Epithelial cell of esophagus (primary cell): ENCODE measurements at regions not wholly inside any gene's neighbourhood (a gene's known extent, or its start where the extent isn't known, plus 50 kb on each side); places are given as distances from the start of the nearest gene placed in this dataset.

Experiments used
- DNase-seq: peaks from one replicate; pipeline ENCODE4 v3.0.0; 2010; ENCODE audit warnings: low read depth
- H3K4me3 ChIP-seq: 2 replicates; pipeline ENCODE4 v1.5.1; 2011; ENCODE audit warnings: mild to moderate bottlenecking, low read length, control low read depth
- TF ChIP-seq, protein P1 (sequence below): IDR thresholded peaks from 2 replicates; pipeline ENCODE4 v1.5.1; 2011; ENCODE audit warnings: low read depth, mild to moderate bottlenecking, low read length, control low read depth, inconsistent platforms; ENCODE audit not compliant: insufficient read depth; ENCODE audit errors: missing control alignments

DNA sequence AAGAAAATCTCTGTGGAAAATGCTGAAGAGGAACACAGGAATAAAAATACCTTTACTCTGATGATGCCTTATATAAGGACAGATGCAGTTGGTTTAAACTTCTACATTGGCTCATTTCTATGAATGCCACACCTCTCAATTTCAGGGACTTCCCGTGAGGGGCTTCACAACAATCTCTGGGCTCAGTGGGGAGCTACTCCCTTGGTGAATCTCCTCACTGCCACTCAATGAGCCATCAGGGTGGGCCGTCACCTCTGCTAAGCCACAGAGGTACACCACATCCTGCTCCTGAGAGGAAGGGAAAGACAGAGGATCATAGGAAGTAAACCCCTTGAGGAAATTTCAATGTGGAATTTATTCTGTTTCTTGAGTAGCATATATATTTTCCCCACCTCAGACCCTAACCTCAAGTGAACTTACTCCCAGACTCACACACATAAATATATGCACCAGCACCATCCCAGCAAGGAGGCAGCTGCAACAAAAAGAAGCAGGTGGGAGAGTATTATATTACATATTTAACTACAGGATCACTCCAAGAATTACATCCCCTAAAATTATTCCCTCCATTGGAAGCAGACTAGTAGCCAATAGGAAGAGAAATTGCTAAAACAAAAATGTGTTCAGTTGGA is 63.3 kb upstream of the PRSS1 start:
- TF ChIP-seq, protein P1, sequence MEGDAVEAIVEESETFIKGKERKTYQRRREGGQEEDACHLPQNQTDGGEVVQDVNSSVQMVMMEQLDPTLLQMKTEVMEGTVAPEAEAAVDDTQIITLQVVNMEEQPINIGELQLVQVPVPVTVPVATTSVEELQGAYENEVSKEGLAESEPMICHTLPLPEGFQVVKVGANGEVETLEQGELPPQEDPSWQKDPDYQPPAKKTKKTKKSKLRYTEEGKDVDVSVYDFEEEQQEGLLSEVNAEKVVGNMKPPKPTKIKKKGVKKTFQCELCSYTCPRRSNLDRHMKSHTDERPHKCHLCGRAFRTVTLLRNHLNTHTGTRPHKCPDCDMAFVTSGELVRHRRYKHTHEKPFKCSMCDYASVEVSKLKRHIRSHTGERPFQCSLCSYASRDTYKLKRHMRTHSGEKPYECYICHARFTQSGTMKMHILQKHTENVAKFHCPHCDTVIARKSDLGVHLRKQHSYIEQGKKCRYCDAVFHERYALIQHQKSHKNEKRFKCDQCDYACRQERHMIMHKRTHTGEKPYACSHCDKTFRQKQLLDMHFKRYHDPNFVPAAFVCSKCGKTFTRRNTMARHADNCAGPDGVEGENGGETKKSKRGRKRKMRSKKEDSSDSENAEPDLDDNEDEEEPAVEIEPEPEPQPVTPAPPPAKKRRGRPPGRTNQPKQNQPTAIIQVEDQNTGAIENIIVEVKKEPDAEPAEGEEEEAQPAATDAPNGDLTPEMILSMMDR, result no peak
- H3K4me3 ChIP-seq, result no peak overlapping the region
- no peak for DNase-seq

DNA sequence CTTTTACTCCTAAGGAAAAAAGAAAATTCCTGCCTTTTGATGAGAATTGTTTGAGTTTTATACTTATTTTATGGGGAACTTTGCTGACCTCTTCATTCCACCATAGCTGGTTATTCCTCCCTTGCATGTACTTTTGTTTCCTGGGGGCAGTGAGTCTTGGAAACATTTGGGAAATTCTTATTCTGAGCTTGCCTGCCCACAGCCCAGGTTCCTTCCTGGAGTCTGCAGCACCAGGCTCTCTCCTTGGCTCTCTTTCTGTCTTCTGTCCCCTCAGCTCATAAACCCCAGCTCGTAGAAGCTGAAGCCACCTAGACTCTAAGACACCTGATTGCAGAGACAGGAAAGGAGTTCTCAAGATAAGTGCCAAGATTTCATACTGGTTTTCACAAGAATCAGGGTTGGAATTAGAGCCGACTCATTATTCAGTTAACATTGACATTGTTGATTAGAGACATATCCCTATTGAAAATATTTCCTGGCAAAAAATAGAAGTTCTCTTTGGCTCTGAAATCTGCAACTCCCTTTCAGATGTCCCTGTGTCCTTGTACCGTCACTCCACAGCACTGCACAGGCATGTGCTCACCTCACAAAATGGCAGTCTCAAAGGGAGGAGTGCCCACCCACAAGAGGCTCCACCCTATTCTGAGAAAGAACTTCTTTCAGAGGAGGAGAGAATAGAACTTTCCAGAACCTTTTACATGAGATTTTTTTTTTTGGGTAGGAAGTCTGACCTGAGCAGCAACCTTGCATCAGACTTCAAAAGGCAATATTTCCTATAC is 67.8 kb upstream of the PRSS1 start:
- TF ChIP-seq, protein P1, result no peak
- no peak for DNase-seq
- no peak overlapping the region for H3K4me3 ChIP-seq

DNA sequence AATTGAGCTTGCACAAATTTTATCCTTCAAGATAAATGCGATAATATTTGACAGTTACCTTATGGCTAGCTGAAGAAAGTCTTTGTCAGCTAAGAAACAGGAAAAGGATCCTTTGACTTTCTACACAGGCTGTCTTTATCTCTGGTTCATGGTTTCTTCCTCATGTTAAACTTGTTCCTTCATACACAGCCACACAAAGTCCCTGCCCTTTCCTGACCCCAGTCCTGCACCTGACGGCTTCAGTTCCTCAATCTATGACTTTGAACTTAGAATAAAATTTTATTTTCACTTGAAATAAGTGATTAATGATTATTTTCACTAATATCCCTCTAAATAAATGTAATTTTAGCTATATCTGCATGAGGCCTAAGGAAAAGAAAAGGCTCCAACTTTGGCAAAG is 77.8 kb upstream of the PRSS1 start:
- TF ChIP-seq, protein P1, result no peak
- no peak for DNase-seq
- H3K4me3 ChIP-seq, result no peak overlapping the region

DNA sequence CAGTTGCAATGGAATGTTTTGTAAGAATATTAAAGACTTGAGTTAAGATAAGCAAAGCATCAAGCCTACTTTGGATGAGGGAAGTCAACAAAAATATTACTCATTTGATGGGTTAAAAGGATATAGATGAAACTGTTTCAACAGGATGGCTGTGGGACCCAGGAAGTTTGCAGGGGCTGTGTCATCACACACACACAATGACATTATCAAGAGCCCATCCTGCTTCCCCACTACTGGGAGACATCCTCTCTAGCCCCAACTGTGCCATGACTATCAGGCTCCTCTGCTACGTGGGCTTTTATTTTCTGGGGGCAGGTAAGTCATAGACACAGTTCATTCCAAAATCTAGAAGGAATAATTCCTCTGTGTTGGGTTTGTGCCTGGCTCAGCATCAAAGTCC is 78.8 kb upstream of the PRSS1 start:
- no peak overlapping the region for H3K4me3 ChIP-seq
- no peak for DNase-seq
- TF ChIP-seq, protein P1, result no peak

DNA sequence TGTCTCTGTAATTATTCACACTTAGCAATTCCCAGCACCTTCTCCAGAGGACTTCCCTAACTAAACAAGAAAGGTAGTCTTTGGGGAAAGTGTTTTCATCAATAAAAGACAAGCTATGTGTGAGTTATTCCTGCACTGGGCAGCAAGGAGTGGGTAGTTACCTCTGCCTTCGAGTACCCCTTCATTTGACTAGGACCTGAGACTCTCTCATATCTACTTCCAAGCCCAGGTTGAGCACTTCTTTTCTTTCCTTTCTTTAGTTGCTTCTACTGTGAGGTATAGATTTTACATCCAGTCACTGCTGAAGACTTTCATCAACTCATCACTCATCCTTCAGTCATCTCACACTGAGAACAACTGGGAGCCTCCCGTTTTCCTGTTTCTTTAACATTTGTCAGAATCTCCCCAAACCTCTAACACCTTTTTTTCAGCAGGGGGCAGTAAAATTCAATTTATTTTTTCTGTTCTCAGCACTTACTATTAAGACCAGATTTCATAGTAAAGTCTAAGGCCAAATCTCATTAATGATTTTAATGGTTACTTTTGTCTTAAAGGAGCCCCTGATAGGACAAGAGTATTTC is 80.1 kb upstream of the PRSS1 start:
- TF ChIP-seq, protein P1, result peak; percentile 21
- no peak overlapping the region for H3K4me3 ChIP-seq
- DNase-seq, result peak; percentile 5

DNA sequence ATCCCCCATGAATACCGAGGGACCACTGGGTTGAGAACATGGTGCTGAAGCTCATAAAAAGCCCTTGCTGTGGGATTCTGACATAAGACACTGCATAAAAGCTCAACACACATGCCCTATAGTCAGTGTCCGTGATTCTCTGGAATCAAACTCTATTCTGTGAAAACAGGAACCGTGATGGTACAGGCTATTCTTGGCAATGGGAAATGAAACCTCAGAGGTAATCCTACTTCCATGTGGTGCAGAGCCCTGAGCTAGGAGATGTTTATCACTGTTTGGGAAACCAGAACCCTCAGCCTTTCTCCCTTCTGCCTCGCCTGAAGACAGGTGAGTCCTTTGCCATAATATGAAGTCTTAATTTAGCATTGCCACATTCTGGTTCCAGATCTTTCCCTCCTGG is 80.8 kb upstream of the PRSS1 start:
- H3K4me3 ChIP-seq, result no peak overlapping the region
- DNase-seq, result no peak
- TF ChIP-seq, protein P1, result no peak
